Stimulated activated CD8-positive, alpha-beta memory T cell treated with anti-CD3 and anti-CD28 coated beads, Interleukin-15, amount 100 ng/mL, for 1 hour (primary cell): ENCODE measurements at regions not wholly inside any gene's neighbourhood (a gene's known extent, or its start where the extent isn't known, plus 50 kb on each side); places are given as distances from the start of the nearest gene placed in this dataset.

Source experiments
- DNase-seq: peaks from one replicate; pipeline ENCODE4 v3.0.0-alpha.2; 2020; ENCODE audit warnings: low read depth

DNA sequence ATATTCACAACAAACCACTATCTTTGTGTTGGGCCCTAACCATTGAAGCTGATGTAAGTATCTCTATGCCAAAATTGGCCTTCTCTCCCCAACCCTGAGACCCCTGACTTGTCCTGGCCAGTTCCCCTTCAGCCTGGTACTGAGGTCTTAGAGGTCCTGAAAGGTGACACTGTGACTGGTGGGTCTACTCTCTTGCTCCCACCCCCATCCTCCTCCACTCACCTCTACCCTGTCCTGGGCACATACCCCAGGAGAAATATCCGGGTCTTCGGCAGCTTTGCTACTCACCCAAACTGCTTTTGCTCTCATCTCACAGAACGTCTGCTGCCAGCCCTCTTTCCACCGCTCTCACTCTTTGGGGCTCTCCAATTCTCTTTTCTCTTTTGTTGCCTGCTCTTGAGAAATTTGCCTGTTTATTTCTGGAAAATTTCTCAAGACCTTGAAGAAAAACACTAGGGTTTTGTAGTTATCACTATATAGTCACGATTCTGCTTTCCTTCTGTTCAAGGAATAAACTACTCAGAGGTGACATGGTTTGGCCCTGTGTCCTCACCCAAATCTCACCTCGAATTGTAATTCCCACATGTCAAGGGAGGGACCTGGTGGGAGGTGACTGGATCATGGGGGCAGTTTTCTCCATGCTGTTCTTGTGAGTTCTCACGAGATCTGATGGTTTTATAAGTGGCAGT, 133.8 kb upstream of the PKDCC start:
- DNase-seq, result no peak

DNA sequence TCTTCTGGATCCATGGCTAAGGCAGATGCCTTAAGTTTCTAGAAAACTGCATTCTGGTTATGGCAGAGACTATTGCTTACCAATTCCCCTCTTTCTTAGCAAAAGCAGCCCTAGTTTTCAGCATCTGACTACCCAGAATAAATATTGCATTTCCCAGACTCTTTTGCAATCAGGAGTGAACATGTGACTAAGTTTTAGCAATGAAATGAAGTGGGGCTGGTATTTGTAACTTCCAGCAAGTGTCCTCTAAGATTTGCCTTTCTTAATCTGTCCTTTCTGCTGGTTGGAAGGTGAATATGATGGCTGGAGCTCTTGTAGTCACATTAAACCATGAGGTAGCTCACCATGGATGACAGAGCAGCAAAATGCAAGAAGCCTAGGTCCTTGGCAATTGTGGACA, 132.9 kb upstream of the PKDCC start:
- no peak for DNase-seq

DNA sequence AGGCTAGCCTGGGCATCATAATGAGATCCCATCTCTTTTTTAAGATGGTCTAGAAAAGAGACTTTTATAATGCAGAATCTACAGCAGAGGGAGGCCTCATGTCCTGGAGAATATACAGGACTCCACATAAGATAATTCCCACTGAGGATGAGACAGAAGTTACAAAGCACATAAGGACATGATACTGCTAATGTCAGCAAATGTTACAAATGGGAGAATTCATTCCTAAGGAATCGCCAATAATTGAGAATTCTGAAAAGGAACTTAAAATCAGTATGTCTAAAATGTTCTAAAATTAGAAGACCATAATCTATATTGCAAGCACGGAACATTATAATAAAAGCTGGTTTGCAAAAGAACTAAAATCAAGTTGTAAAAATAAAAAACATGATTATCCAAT, 131.6 kb upstream of the PKDCC start:
- DNase-seq, result no peak

GRCh38 chr2:41917587-41917986, 130.2 kb upstream of the PKDCC start:
- DNase-seq, result no peak

- no peak for DNase-seq
Observed at GRCh38 chr2:41919135-41919534, 128.7 kb upstream of the PKDCC start.

DNA sequence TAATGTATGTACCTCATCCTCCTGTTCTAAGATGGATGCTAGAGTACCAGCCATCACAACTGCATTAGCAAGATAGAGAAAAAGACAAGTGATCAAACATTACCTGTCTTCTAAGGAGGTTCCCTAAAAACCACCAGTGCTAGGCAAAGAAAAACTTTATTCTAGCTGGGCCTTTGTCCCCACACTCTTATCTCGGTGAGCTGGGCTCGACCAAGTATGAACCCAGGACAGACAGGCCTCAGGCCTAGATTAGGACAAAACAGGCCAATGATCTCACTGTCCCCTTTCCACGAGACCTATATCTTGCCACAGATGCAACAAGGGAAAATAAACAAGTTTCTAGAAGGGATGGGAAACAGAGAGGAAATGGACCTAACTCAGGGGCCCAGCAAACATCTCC, 127.6 kb upstream of the PKDCC start:
- DNase-seq, result no peak

DNA sequence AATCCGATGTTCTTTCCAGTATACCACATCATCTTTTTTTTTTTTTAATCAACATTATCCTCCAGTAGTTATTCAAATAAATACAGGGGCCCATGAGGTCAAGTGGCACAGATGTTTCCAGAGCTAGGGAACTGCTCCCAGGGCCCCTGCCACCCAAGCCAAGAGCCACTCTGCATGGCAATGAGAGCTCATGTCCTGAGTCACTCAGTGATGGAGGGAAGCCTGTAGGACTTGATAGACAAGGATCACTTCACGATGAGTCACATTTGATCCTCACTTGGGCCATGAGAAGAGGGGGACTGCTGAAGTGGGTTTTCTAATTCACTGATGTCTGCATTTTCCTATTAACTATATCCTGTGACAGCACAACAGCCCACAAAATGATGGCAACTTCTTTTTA, 127.0 kb upstream of the PKDCC start:
- no peak for DNase-seq

DNA sequence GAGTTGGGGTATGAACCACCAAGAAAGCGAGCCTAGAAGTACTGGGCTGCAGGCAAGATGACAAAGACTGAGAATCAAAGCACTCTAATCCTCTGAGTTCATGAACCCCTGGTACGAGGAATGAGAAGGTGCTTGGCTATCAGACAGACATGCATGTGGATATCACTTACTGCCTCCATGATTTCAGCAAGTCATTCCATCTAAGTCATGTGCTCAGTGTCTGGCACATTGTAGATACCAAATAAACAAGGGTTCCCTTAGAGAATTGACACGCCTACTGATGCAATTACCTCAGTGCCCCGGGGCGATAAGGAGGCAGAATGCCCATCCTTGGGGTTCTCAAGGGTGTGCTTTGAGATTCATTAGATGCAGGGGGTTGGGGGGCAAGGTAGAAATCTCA, 125.6 kb upstream of the PKDCC start:
- DNase-seq, result no peak

DNA sequence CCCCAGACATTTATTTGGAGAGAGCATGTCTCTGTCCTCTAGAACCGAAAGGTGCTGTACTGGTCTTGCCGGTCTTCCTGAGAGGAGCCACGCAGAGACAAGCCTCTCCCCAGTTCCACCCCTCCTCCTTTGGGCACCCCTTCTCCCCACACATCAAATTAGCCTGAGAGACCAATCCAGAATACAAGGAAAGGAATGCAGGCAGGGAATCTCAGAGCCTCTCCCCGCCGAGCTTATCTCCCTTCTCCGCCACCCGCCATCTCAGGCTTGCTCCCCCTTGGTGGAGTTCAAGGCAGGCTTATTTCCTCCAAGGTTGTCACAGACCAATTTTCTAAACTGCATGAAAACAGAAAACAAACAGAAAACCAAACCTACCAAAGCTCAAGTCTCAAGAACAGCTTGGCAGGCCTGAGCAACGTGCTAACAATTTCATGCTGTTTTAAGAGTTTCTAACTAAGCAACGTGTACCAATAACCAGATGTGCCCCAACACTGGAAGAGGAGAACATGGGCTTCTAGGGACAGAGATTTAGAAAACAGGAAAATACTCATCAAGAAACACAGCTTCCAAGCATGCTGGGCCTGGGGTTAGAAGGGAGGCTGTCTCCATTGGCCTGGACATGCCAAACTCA, 124.5 kb upstream of the PKDCC start:
- no peak for DNase-seq

GRCh38 chr2:41924024-41924423, 123.8 kb upstream of the PKDCC start:
- no peak for DNase-seq

- DNase-seq, result no peak
Observed at GRCh38 chr2:41924709-41925408, 123.0 kb upstream of the PKDCC start.

GRCh38 chr2:41925712-41926111, 122.1 kb upstream of the PKDCC start:
- DNase-seq, result no peak

- no peak for DNase-seq
Observed at GRCh38 chr2:41926614-41927580, 120.9 kb upstream of the PKDCC start.

- DNase-seq, result no peak
Observed at GRCh38 chr2:41927581-41928264, 120.1 kb upstream of the PKDCC start.

- no peak for DNase-seq
Observed at GRCh38 chr2:41928526-41928925, 119.3 kb upstream of the PKDCC start.

- no peak for DNase-seq
Observed at GRCh38 chr2:41930807-41931566, 116.8 kb upstream of the PKDCC start.

DNA sequence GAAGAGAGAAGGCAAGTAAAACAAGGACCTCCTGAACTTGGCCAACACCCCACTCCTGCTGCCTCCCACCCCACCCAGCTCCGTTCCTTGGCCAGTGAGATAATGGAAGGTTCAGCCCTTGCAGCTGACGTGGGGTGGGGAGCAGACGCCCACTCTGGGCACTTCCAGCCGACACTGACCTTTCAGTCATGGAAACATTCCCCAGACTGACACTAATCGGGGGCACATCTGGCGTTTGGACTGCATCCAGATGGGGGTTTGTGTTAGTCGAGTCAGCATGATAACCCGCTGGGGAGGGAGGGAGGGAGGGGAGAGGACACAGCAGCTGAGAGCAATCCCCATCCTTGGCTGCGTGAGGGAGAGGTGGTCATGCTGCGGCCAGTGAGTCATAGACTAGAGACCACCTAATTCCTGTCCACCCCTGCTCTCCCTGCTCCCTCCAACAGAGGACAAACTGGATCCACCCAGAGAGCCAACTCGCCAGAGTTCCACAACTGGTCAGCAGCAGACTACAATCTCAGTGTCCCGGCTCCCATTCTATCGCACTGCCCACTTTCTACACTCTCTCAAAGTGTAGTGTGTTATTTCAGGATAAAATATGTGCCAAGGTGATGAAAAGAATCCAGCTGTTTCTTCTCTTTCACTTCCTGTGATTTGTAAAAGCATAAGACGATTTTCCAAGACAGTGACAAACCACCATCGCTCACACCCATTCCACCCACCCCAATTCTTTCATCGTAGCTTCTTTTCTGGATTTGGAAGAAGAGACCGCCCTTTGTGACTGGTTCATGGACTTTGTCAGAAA, 115.4 kb upstream of the PKDCC start:
- DNase-seq, result no peak

DNA sequence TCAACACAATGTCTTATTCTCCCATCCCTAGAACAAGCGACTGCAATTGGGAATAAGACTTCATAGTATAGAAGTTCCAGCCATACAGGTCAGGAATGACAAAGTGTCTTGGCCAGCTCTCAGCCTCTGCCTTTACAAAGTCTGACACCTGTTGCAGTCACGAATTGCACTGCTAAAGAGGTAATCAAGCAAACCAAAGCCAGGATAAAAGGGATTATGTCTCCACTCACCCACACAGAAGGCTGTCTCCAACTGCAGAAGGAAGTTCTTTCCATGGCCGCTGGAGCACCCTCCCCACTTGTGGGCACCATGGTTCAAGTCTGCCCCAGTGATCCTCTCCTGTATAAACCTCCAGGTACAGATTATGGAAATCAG, 114.8 kb upstream of the PKDCC start:
- no peak for DNase-seq

DNA sequence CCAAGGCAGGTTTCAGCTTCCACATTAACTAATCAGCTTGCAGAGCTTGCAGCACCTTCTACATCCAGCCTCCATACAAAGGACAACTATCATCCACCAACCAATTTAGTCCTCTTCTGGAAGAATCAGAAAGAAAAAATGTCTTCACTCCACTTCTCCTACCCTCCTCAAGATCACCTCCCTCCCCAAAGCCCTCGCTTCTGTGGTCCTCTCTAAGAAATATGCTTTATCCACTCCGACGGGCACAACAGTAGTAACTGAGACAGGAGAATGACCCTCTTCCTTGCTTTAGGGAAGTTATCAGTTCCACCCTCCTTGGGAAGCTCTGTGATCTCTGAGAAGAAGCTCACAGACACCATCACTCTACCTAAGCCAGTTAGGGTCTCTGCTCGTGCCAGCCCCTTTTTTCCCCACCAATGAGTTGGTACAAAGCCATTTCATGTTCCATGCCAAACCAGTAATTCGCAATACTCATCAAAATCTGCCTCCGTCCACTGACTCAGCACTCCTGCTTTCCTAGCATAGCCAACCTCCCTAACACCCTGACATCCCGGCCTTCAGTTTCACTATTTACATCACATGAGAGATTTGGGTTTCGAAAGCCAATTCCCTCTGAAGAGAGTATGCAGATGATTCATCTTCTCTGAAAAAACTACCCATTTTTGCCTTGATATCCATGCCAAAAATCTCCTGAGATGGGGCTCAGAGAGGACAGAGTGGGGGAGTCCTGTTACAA, 114.1 kb upstream of the PKDCC start:
- DNase-seq, result no peak
